PC-9 (cell line): ENCODE measurements at regions not wholly inside any gene's neighbourhood (a gene's known extent, or its start where the extent isn't known, plus 50 kb on each side); places are given as distances from the start of the nearest gene placed in this dataset.

ENCODE experiments used
- BruUV-seq: library from RNA; stranded (reverse); fragments of 400-500 nt; replicated peaks from 2 replicates; lab custom pipeline; 2021; lab: Mats Ljungman, UMichigan
- CTCF ChIA-PET: fragments of 300-600 bp; sonication (Branson Sonifier 250); formaldehyde crosslinking; loops from one replicate; lab custom pipeline; 2022; ENCODE audit warnings: antibody characterized with exemption; lab: Charles Lee
- POLR2A ChIA-PET: fragments of 300-600 bp; sonication (Branson Sonifier 250); formaldehyde crosslinking; loops from one replicate; lab custom pipeline; 2022; ENCODE audit warnings: antibody characterized with exemption; ENCODE audit not compliant: unreplicated experiment; lab: Charles Lee
- DNase-seq, 2 experiments: peaks; one replicate each; pipeline versions ENCODE4 v3.0.0 to v3.0.0-alpha.2; 2015 to 2022; ENCODE audit warnings: mixed read lengths in 1 of 2
- H2AFZ ChIP-seq: fragments of 200-600 bp; sonication (generic); 2 replicates; pipeline ENCODE4 v1.8.1; 2017; ENCODE audit warnings: antibody characterized with exemption
- H3F3A ChIP-seq: fragments of 200-600 bp; sonication (generic); 2 replicates; pipeline ENCODE4 v1.8.1; 2017; ENCODE audit warnings: antibody characterized with exemption, mild to moderate bottlenecking, low read depth; ENCODE audit not compliant: insufficient read depth
- H3K27ac ChIP-seq: fragments of 200-600 bp; sonication (generic); 2 replicates; pipeline ENCODE4 v1.6.1; 2016; ENCODE audit warnings: mixed run types
- H3K27me3 ChIP-seq: fragments of 200-600 bp; sonication (generic); 2 replicates; pipeline ENCODE4 v1.6.1; 2016; ENCODE audit warnings: low read depth, mixed run types; ENCODE audit not compliant: insufficient read depth
- H3K36me3 ChIP-seq: fragments of 200-600 bp; sonication (generic); 2 replicates; pipeline ENCODE4 v1.6.1; 2016; ENCODE audit warnings: low read depth, mixed run types
- H3K4me1 ChIP-seq: fragments of 200-600 bp; sonication (generic); replicated peaks from 2 replicates; pipeline ENCODE4 v1.6.1; 2016; ENCODE audit warnings: mixed run types; ENCODE audit not compliant: insufficient read depth
- H3K4me2 ChIP-seq: fragments of 200-600 bp; sonication (generic); 2 replicates; pipeline ENCODE4 v1.6.1; 2017; ENCODE audit warnings: mixed run types
- H3K4me3 ChIP-seq: fragments of 200-600 bp; sonication (generic); 2 replicates; pipeline ENCODE4 v1.6.1; 2016; ENCODE audit warnings: mixed run types
- H3K79me2 ChIP-seq: fragments of 200-600 bp; sonication (generic); 2 replicates; pipeline ENCODE4 v1.6.1; 2017; ENCODE audit warnings: low read depth, mixed run types
- H3K9me2 ChIP-seq: fragments of 200-600 bp; sonication (generic); 2 replicates; pipeline ENCODE4 v1.8.1; 2017; ENCODE audit warnings: mild to moderate bottlenecking; ENCODE audit not compliant: insufficient read depth
- H3K9me3 ChIP-seq: fragments of 200-600 bp; sonication (generic); 2 replicates; pipeline ENCODE4 v1.8.1; 2016; ENCODE audit warnings: low read depth; ENCODE audit not compliant: insufficient read depth
- H4K20me1 ChIP-seq: fragments of 200-600 bp; sonication (generic); 2 replicates; pipeline ENCODE4 v1.8.1; 2017; ENCODE audit not compliant: insufficient read depth
- CTCF ChIP-seq: fragments of 200-600 bp; sonication (generic); conservative IDR thresholded peaks from 2 replicates; pipeline ENCODE4 v1.6.1; 2017; ENCODE audit warnings: mixed run types, antibody characterized with exemption, mild to moderate bottlenecking, moderate library complexity
- EZH2 ChIP-seq: fragments of 200-600 bp; sonication (generic); IDR thresholded peaks from 2 replicates; pipeline ENCODE4 v1.8.0; 2017; ENCODE audit warnings: antibody characterized with exemption, low read depth
- intact Hi-C: fragments of 100-400 bp; cut with micrococcal nuclease; formaldehyde crosslinking; loops from one replicate; pipeline ENCODE4 v1.10.0; 2022; ENCODE audit not compliant: unreplicated experiment

GRCh38 chr2:160917850-160918249 lies 242.4 kb upstream of the TANK start:
- no peaks in the 10 kb centered on the region for H3K27me3 ChIP-seq
- no peak overlapping the region for H3K4me3 ChIP-seq
- H3K9me2 ChIP-seq: no peaks in the 10 kb centered on the region
- no peak overlapping the region for H3K4me2 ChIP-seq
- DNase-seq: no peak
- H3K27ac ChIP-seq: no peak overlapping the region
- H3F3A ChIP-seq: no peaks in the 10 kb centered on the region
- TF ChIP-seq CTCF (no peak), EZH2 (no peak)
- POLR2A ChIA-PET: no interaction called here
- intact Hi-C loops: loop anchor here (5.0 kb wide), 1 partner anchor 271 kb away; no protein-coding TSS in a partner anchor
- H3K79me2 ChIP-seq: no peaks in the 10 kb centered on the region
- H2AFZ ChIP-seq: no peak overlapping the region
- no peaks in the 10 kb centered on the region for H3K9me3 ChIP-seq
- no peaks in the 10 kb centered on the region for H3K36me3 ChIP-seq
- BruUV-seq: no TSS peak
- CTCF ChIA-PET: no interaction called here
- H4K20me1 ChIP-seq: no peaks in the 10 kb centered on the region
- H3K4me1 ChIP-seq: no peaks in the 10 kb centered on the region

- no peaks in the 10 kb centered on the region for H3K4me1 ChIP-seq
- H3K9me3 ChIP-seq: no peaks in the 10 kb centered on the region
- ChIA-PET POLR2A (no interaction called here), CTCF (no interaction called here)
- H3K9me2 ChIP-seq: no peaks in the 10 kb centered on the region
- no peak overlapping the region for H3K27ac ChIP-seq
- DNase-seq: no peak
- H3K36me3 ChIP-seq: no peaks in the 10 kb centered on the region
- H3K79me2 ChIP-seq: no peaks in the 10 kb centered on the region
- no peak overlapping the region for H3K4me3 ChIP-seq
- no peaks in the 10 kb centered on the region for H4K20me1 ChIP-seq
- intact Hi-C loops: loop anchor here (5.0 kb wide), 1 partner anchor 271 kb away; no protein-coding TSS in a partner anchor
- no peaks in the 10 kb centered on the region for H3K27me3 ChIP-seq
- no peak overlapping the region for H2AFZ ChIP-seq
- BruUV-seq: no TSS peak
- no peaks in the 10 kb centered on the region for H3F3A ChIP-seq
- H3K4me2 ChIP-seq: no peak overlapping the region
- TF ChIP-seq CTCF: no peak
- TF ChIP-seq EZH2: no peak
These were observed 242.0 kb upstream of the TANK start for GRCh38 chr2:160918258-160918657.

GRCh38 chr2:160918906-160919503 lies 241.2 kb upstream of the TANK start:
- POLR2A ChIA-PET: interaction anchor here (0.5 kb wide), 1 partner anchor 51 kb away, joined by 4 read pairs; no protein-coding TSS in a partner anchor
- BruUV-seq: no TSS peak

More at GRCh38 chr2:160918906-160919503, 241.2 kb upstream of the TANK start:
- Histone ChIP-seq H3K4me2 (no peak overlapping the region), H3K4me1 (no peaks in the 10 kb centered on the region), H3K9me3 (no peaks in the 10 kb centered on the region), H4K20me1 (no peaks in the 10 kb centered on the region), H3K27me3 (no peaks in the 10 kb centered on the region), H3K79me2 (no peaks in the 10 kb centered on the region), H2AFZ (no peak overlapping the region), H3K27ac (no peak overlapping the region), H3K9me2 (no peaks in the 10 kb centered on the region), H3K36me3 (no peaks in the 10 kb centered on the region), H3F3A (no peaks in the 10 kb centered on the region), H3K4me3 (no peak overlapping the region)
- DNase-seq: peak in 1 of 2 experiments; percentile 31
- CTCF ChIA-PET: interaction anchor here (0.8 kb wide), 1 partner anchor 490 kb away, joined by 3 read pairs; no protein-coding TSS in a partner anchor
- TF ChIP-seq EZH2 (no peak), CTCF (peak; percentile 59)
- intact Hi-C loops: loop anchor here (5.0 kb wide), 1 partner anchor 272 kb away; no protein-coding TSS in a partner anchor
